Endothelial cell of umbilical vein (primary cell): ENCODE measurements at regions not wholly inside any gene's neighbourhood (a gene's known extent, or its start where the extent isn't known, plus 50 kb on each side); places are given as distances from the start of the nearest gene placed in this dataset.

Experiments used
- CTCF ChIP-seq, 2 donors: IDR thresholded peaks; 1 replicate in 1 of 2; 2 replicates in 1 of 2; pipeline ENCODE4 v1.5.1; 2011; ENCODE audit warnings: low read length in 2 of 2, mild to moderate bottlenecking in 2 of 2, moderate library complexity in 2 of 2, control low read depth in 1 of 2, inconsistent platforms in 1 of 2, low read depth in 1 of 2; ENCODE audit not compliant: insufficient read depth in 1 of 2; ENCODE audit errors: extremely low read depth in 1 of 2
- EZH2 ChIP-seq: IDR thresholded peaks from 2 replicates; pipeline ENCODE4 v1.6.1; 2012; ENCODE audit warnings: borderline replicate concordance, low read depth, mild to moderate bottlenecking, moderate library complexity, low read length, inconsistent platforms; ENCODE audit not compliant: severe bottlenecking
- JUN ChIP-seq: IDR thresholded peaks from 2 replicates; pipeline ENCODE4 v1.6.1; 2011; ENCODE audit warnings: borderline replicate concordance, low read depth; ENCODE audit not compliant: insufficient read length, insufficient read depth
- MAX ChIP-seq: IDR thresholded peaks from 2 replicates; pipeline ENCODE4 v1.6.1; 2011; ENCODE audit not compliant: insufficient read depth, insufficient read length
- MYC ChIP-seq: IDR thresholded peaks from one replicate; pipeline ENCODE4 v1.6.1; 2011; ENCODE audit warnings: mild to moderate bottlenecking, low read depth, low read length
- POLR2A ChIP-seq: IDR thresholded peaks from 2 replicates; pipeline ENCODE4 v1.6.1; 2012; ENCODE audit warnings: low read depth, mild to moderate bottlenecking, control low read depth, low read length
- POLR2AphosphoS5 ChIP-seq: IDR thresholded peaks from 2 replicates; pipeline ENCODE4 v1.6.1; 2012; ENCODE audit warnings: low read depth, mild to moderate bottlenecking, control low read depth, low read length, moderate library complexity; ENCODE audit not compliant: insufficient read depth

GRCh38 chr10:131038056-131038455 lies 273.5 kb downstream of the TCERG1L start:
- TF ChIP-seq CTCF (IDR thresholded peaks at IDR 0.05; ENCODE audit: extremely low read depth in 1 of 2, insufficient read depth in 1 of 2, low read depth in 1 of 2, low read length in 2 of 2) (no peak), MYC (no peak), EZH2 (no peak), POLR2A (no peak), POLR2AphosphoS5 (no peak), MAX (no peak), JUN (no peak)
